HepG2 (cell line): ENCODE measurements at regions not wholly inside any gene's neighbourhood (a gene's known extent, or its start where the extent isn't known, plus 50 kb on each side); places are given as distances from the start of the nearest gene placed in this dataset.

Experiments used
- ELF3 ChIP-seq: IDR thresholded peaks from 2 replicates; pipeline ENCODE4 v1.6.1; 2016; ENCODE audit warnings: missing genetic modification reagents, missing compliant biosample characterization
- FOXC1 ChIP-seq: sonication (generic); formaldehyde crosslinking; IDR thresholded peaks from 2 replicates; pipeline ENCODE4 v1.8.0; 2022; ENCODE audit warnings: mild to moderate bottlenecking, missing genetic modification reagents, borderline replicate concordance
- KLF11 ChIP-seq: IDR thresholded peaks from 2 replicates; pipeline ENCODE4 v1.6.1; 2016; ENCODE audit warnings: missing compliant biosample characterization
- MZF1 ChIP-seq: sonication (generic); formaldehyde crosslinking; IDR thresholded peaks from 2 replicates; pipeline ENCODE4 v1.8.1; 2023; ENCODE audit warnings: mild to moderate bottlenecking, missing genetic modification reagents, borderline replicate concordance
- RNF219 ChIP-seq: sonication (generic); formaldehyde crosslinking; IDR thresholded peaks from 2 replicates; pipeline ENCODE4 v1.5.0; 2020; ENCODE audit warnings: mild to moderate bottlenecking, missing genetic modification reagents
- TAF1 ChIP-seq: sonication (generic); formaldehyde crosslinking; IDR thresholded peaks from 2 replicates; pipeline ENCODE4 v1.4.0; 2020; ENCODE audit warnings: missing genetic modification reagents
- TEF ChIP-seq: sonication (generic); formaldehyde crosslinking; IDR thresholded peaks from 2 replicates; pipeline ENCODE4 v1.5.0; 2020; ENCODE audit warnings: missing genetic modification reagents
- ZNF235 ChIP-seq: sonication (generic); formaldehyde crosslinking; IDR thresholded peaks from 2 replicates; pipeline ENCODE4 v1.8.1; 2023; ENCODE audit warnings: mild to moderate bottlenecking, missing genetic modification reagents, borderline replicate concordance
- ZNF562 ChIP-seq: sonication (generic); formaldehyde crosslinking; IDR thresholded peaks from 2 replicates; pipeline ENCODE4 v1.8.0; 2022; ENCODE audit warnings: missing genetic modification reagents, borderline replicate concordance
- ZNF564 ChIP-seq: sonication (generic); formaldehyde crosslinking; IDR thresholded peaks from 2 replicates; pipeline ENCODE4 v1.8.1; 2023; ENCODE audit warnings: mild to moderate bottlenecking, missing genetic modification reagents
- ZSCAN30 ChIP-seq: sonication (generic); formaldehyde crosslinking; IDR thresholded peaks from 2 replicates; pipeline ENCODE4 v1.5.0; 2020; ENCODE audit warnings: mild to moderate bottlenecking, missing genetic modification reagents
- TF ChIP-seq, protein P1 (sequence below): sonication (generic); formaldehyde crosslinking; IDR thresholded peaks from 2 replicates; pipeline ENCODE4 v1.8.1; 2023; ENCODE audit warnings: mild to moderate bottlenecking, inconsistent platforms, moderate library complexity, missing genetic modification reagents, borderline replicate concordance
- TF ChIP-seq, protein P2 (sequence below): sonication (generic); formaldehyde crosslinking; conservative IDR thresholded peaks from 2 replicates; pipeline ENCODE4 v1.8.0; 2022; ENCODE audit warnings: low read depth, missing genetic modification reagents

DNA sequence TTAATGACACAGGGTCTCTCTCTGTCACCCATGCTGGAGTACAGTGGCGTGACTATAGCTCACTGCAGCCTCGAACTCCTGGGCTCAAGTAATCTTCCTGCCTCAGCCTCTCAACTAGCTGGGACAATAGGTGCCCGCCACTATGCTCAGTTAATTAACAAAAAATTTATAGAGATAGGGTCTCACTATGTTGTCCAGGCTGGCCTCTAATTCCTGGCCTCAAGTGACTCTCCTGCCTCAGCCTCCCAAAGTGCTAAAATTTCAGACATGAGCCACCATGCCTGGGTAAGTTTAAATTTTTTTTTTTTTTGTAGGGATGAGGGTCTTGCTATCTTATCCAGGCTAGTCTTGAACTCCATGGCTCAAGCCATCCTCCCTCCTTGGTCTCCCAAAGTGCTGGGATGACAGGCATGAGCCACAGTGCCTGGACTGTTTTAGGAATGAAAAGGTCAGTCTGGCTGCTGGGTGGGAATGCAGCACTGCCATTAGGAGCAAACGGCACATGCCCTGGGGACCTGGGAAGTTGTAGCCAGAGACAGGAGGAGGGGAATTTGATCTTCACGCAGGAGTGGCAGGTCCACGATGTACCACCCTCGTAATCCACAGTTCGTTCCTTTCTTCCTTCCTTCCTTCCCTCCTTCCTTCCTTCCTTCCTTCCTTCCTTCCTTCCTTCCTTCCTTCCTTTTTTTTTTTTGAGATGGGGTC lies 106.7 kb downstream of the HAPSTR1 start (continued):
- TF ChIP-seq TAF1 (CRISPR knock-in tag) (no peak), KLF11 (CRISPR knock-in tag) (no peak), ELF3 (CRISPR knock-in tag) (no peak), ZNF235 (CRISPR knock-in tag) (no peak), MZF1 (CRISPR knock-in tag) (no peak), ZNF564 (CRISPR knock-in tag) (no peak), ZNF562 (CRISPR knock-in tag) (no peak), RNF219 (CRISPR knock-in tag) (no peak), FOXC1 (no peak), TEF (CRISPR knock-in tag) (no peak), ZSCAN30 (CRISPR knock-in tag) (no peak)
- TF ChIP-seq, protein P1, sequence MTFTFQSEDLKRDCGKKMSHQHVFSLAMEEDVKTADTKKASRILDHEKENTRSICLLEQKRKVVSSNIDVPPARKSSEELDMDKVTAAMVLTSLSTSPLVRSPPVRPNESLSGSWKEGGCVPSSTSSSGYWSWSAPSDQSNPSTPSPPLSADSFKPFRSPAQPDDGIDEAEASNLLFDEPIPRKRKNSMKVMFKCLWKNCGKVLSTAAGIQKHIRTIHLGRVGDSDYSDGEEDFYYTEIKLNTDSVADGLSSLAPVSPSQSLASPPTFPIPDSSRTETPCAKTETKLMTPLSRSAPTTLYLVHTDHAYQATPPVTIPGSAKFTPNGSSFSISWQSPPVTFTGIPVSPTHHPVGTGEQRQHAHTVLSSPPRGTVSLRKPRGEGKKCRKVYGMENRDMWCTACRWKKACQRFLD, result no peak
- TF ChIP-seq, protein P2, sequence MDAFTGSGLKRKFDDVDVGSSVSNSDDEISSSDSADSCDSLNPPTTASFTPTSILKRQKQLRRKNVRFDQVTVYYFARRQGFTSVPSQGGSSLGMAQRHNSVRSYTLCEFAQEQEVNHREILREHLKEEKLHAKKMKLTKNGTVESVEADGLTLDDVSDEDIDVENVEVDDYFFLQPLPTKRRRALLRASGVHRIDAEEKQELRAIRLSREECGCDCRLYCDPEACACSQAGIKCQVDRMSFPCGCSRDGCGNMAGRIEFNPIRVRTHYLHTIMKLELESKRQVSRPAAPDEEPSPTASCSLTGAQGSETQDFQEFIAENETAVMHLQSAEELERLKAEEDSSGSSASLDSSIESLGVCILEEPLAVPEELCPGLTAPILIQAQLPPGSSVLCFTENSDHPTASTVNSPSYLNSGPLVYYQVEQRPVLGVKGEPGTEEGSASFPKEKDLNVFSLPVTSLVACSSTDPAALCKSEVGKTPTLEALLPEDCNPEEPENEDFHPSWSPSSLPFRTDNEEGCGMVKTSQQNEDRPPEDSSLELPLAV (CRISPR knock-in tag), result no peak
